ENCODE measurements at regions not wholly inside any gene's neighbourhood (a gene's known extent, or its start where the extent isn't known, plus 50 kb on each side); places are given as distances from the start of the nearest gene placed in this dataset.
"Not testable (repeated sequence)": the region's sequence is repeated elsewhere in the genome, so short reads cannot be mapped to it uniquely, and the experiment has no call there.

DNA sequence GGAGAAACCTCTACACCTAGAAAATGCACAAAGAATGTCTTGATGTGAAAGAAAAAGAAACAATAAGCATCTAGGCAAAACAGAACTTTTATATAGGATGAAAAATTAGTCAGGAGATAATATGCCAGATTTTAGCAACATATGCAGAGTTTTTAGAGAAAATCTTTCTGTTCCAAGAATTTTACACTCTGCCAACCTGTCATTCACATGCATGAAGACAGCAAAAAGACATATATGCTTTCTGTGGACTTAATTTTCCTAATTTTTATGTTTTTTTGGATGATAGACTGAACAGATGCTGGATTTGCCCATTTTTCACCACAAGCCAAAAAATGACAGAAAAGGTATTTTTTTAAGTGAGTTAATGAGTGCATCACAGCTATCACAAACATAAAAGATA lies 637.3 kb downstream of the TRIB2 start:
- Histone ChIP-seq H3K9me3 (ENCODE audit: low read depth) (peaks cover 17% of the 10 kb centered on the region), H2AFZ (replicated peaks) (no peak overlapping the region), H3K27me3 (no peaks in the 10 kb centered on the region), H3F3A (ENCODE audit: low read depth) (no peaks in the 10 kb centered on the region), H4K20me1 (ENCODE audit: low read depth) (no peaks in the 10 kb centered on the region), H3K9ac (no peak overlapping the region), H3K79me2 (ENCODE audit: low read depth) (no peaks in the 10 kb centered on the region), H3K4me2 (no peak overlapping the region), H3K36me3 (no peaks in the 10 kb centered on the region), H3K4me1 (no peaks in the 10 kb centered on the region), H3K27ac (no peak overlapping the region), H3K4me3 (no peak overlapping the region)
- no peaks in the 10 kb centered on the region for H3K9me3 Mint-ChIP-seq
- H3K36me3 Mint-ChIP-seq: no peaks in the 10 kb centered on the region
- no peak overlapping the region for H3K4me3 Mint-ChIP-seq
- TF ChIP-seq, protein P1, sequence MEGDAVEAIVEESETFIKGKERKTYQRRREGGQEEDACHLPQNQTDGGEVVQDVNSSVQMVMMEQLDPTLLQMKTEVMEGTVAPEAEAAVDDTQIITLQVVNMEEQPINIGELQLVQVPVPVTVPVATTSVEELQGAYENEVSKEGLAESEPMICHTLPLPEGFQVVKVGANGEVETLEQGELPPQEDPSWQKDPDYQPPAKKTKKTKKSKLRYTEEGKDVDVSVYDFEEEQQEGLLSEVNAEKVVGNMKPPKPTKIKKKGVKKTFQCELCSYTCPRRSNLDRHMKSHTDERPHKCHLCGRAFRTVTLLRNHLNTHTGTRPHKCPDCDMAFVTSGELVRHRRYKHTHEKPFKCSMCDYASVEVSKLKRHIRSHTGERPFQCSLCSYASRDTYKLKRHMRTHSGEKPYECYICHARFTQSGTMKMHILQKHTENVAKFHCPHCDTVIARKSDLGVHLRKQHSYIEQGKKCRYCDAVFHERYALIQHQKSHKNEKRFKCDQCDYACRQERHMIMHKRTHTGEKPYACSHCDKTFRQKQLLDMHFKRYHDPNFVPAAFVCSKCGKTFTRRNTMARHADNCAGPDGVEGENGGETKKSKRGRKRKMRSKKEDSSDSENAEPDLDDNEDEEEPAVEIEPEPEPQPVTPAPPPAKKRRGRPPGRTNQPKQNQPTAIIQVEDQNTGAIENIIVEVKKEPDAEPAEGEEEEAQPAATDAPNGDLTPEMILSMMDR (IDR thresholded peaks at IDR 0.05): no peak
- TF ChIP-seq EZH2 (IDR thresholded peaks at IDR 0.05): no peak
- TF ChIP-seq EZH2phosphoT487 (IDR thresholded peaks at IDR 0.05): no peak
- peaks cover 2% of the 10 kb centered on the region for H3K27me3 Mint-ChIP-seq (ENCODE audit: insufficient read depth, low read depth)
- DNase-seq (ENCODE audit: low spot score): no peak
- H3K4me1 Mint-ChIP-seq: no peaks in the 10 kb centered on the region
- no peak overlapping the region for H3K27ac Mint-ChIP-seq

DNA sequence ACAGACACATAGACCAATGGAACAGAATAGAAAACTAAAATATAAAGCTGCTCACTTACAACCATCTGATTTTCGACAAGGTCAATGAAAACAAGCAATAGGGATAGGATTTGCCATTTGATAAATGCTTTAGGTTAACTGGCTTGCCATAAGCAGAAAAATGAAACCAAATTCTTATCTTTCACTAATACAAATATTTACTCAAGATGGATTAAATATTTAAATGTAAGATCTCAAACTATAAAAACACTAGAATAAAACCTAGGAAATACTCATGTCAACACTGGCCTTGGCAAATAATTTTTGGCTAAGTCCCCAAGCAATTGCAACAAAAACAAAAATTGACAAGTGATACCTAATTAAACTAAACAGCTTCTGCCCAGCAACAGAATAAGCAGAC lies 665.2 kb downstream of the TRIB2 start:
- H3F3A ChIP-seq (ENCODE audit: low read depth); H3K27me3 Mint-ChIP-seq (ENCODE audit: insufficient read depth, low read depth); H2AFZ ChIP-seq (replicated peaks); H4K20me1 ChIP-seq (ENCODE audit: low read depth); H3K4me1 Mint-ChIP-seq; H3K9me3 Mint-ChIP-seq; H3K4me2 ChIP-seq; H3K27me3 ChIP-seq; H3K4me3 ChIP-seq; H3K9ac ChIP-seq; H3K4me3 Mint-ChIP-seq; DNase-seq (ENCODE audit: low spot score); H3K79me2 ChIP-seq (ENCODE audit: low read depth); H3K36me3 Mint-ChIP-seq; H3K4me1 ChIP-seq; H3K36me3 ChIP-seq; H3K27ac ChIP-seq; H3K27ac Mint-ChIP-seq: not testable (repeated sequence)
- peaks cover 26% of the 10 kb centered on the region for H3K9me3 ChIP-seq (ENCODE audit: low read depth)

DNA sequence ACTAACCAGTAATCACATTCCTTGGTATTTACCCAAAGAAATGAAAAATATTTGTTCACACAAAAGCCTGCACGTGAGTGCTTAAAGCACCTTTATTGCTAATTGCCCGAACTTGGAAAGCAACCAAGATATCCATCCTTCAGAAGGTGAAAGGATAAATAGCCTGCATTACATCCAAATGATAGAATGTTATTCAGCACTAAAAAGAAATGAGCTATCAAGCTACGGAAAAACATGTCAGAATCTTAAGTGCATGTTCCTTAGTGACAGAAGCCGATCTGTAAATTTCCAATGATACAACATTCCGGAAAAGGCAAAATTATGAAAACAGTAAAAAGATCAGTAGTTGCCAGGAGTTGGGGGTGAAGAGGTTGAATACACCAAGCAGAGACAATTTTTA lies 672.4 kb downstream of the TRIB2 start:
- peaks cover 17% of the 10 kb centered on the region for H3K9me3 ChIP-seq (ENCODE audit: low read depth)
- not testable (repeated sequence) for H3K4me2 ChIP-seq; H3K27ac ChIP-seq; H3F3A ChIP-seq (ENCODE audit: low read depth); H3K4me1 Mint-ChIP-seq; H3K27ac Mint-ChIP-seq; H3K9me3 Mint-ChIP-seq; H3K9ac ChIP-seq; H2AFZ ChIP-seq (replicated peaks); H3K27me3 Mint-ChIP-seq (ENCODE audit: insufficient read depth, low read depth); H3K4me1 ChIP-seq; H3K4me3 Mint-ChIP-seq; H3K27me3 ChIP-seq; DNase-seq (ENCODE audit: low spot score); H3K4me3 ChIP-seq; H3K79me2 ChIP-seq (ENCODE audit: low read depth); H3K36me3 Mint-ChIP-seq; H3K36me3 ChIP-seq; H4K20me1 ChIP-seq (ENCODE audit: low read depth)

DNA sequence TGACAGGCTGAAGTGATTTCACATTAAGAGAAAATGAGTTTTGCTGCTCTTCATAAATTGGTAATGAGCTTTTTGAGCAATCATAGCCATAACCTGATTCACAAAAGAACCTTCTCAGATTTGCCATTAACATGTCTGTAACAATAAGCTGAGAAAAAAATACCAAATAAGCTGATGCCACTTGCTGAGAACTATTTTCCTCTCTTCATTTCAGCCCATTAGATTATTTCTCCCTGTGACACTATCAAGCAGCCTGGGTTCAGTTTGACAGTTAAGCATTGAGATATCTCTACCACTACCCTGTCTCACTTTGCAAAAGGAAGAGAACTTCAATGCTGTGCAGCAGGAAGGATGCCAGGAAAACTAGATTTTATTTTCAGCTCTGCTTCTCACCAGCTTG lies 673.9 kb downstream of the TRIB2 start:
- no peak for DNase-seq (ENCODE audit: low spot score)
- Histone ChIP-seq H3K4me1 (no peaks in the 10 kb centered on the region), H3K4me2 (no peak overlapping the region), H3K27me3 (no peaks in the 10 kb centered on the region), H3K9ac (no peak overlapping the region), H4K20me1 (ENCODE audit: low read depth) (no peaks in the 10 kb centered on the region), H3K79me2 (ENCODE audit: low read depth) (no peaks in the 10 kb centered on the region), H2AFZ (replicated peaks) (no peak overlapping the region), H3F3A (ENCODE audit: low read depth) (no peaks in the 10 kb centered on the region), H3K27ac (no peak overlapping the region), H3K9me3 (ENCODE audit: low read depth) (peaks cover 17% of the 10 kb centered on the region), H3K4me3 (no peak overlapping the region), H3K36me3 (peaks cover 6% of the 10 kb centered on the region)
- no peaks in the 10 kb centered on the region for H3K9me3 Mint-ChIP-seq
- H3K4me1 Mint-ChIP-seq: peaks cover 7% of the 10 kb centered on the region
- no peaks in the 10 kb centered on the region for H3K36me3 Mint-ChIP-seq
- H3K27me3 Mint-ChIP-seq (ENCODE audit: insufficient read depth, low read depth): no peaks in the 10 kb centered on the region
- H3K4me3 Mint-ChIP-seq: no peak overlapping the region
- TF ChIP-seq, protein P1 (IDR thresholded peaks at IDR 0.05): no peak
- no peak for TF ChIP-seq EZH2phosphoT487 (IDR thresholded peaks at IDR 0.05)
- TF ChIP-seq EZH2 (IDR thresholded peaks at IDR 0.05): no peak
- no peak overlapping the region for H3K27ac Mint-ChIP-seq
